ENCODE measurements at regions not wholly inside any gene's neighbourhood (a gene's known extent, or its start where the extent isn't known, plus 50 kb on each side); places are given as distances from the start of the nearest gene placed in this dataset.
"Not testable (repeated sequence)": the region's sequence is repeated elsewhere in the genome, so short reads cannot be mapped to it uniquely, and the experiment has no call there.

- Histone ChIP-seq H3K9ac (no peak overlapping the region), H3K4me2 (no peak overlapping the region), H3K27me3 (peaks cover 27 to 63% (median 57%) of the 10 kb centered on the region in 11 experiments; a peak in 21 of 22 replicates), H3K4me1 (no peaks in the 10 kb centered on the region), H4K20me1 (no peaks in the 10 kb centered on the region), H3K9me3 (replicated peaks in 1 of 11) (peaks cover 0 to 15% (median 10%) of the 10 kb centered on the region in 11 experiments; a peak in 16 of 22 replicates), H3K27ac (no peak overlapping the region), H3K36me3 (no peaks in the 10 kb centered on the region), H3K4me3 (no peak overlapping the region)
- TF ChIP-seq Cebpa-rat (IDR thresholded peaks at IDR 0.05), result no peak
Observed at GRCh38 chrX:106467422-106467821, 144.4 kb upstream of the RADX start.

GRCh38 chrX:106467943-106468342 lies 143.8 kb upstream of the RADX start:
- H3K27ac ChIP-seq, result no peak overlapping the region
- no peak overlapping the region for H3K4me3 ChIP-seq
- peaks cover 0 to 15% (median 10%) of the 10 kb centered on the region in 11 experiments; a peak in 16 of 22 replicates for H3K9me3 ChIP-seq (replicated peaks in 1 of 11)
- no peak for TF ChIP-seq Cebpa-rat (IDR thresholded peaks at IDR 0.05)
- peaks cover 22 to 58% (median 52%) of the 10 kb centered on the region in 11 experiments; a peak in 21 of 22 replicates for H3K27me3 ChIP-seq
- H4K20me1 ChIP-seq, result no peaks in the 10 kb centered on the region
- no peak overlapping the region for H3K4me2 ChIP-seq
- no peak overlapping the region for H3K9ac ChIP-seq
- no peaks in the 10 kb centered on the region for H3K36me3 ChIP-seq
- no peaks in the 10 kb centered on the region for H3K4me1 ChIP-seq

GRCh38 chrX:106468433-106468832 lies 143.3 kb upstream of the RADX start:
- Histone ChIP-seq H3K4me2 (no peak overlapping the region), H3K9ac (no peak overlapping the region), H3K36me3 (no peaks in the 10 kb centered on the region), H3K4me3 (no peak overlapping the region), H3K9me3 (replicated peaks in 1 of 11) (peaks cover 0 to 15% (median 10%) of the 10 kb centered on the region in 11 experiments; a peak in 16 of 22 replicates), H3K27me3 (peaks cover 22 to 53% (median 49%) of the 10 kb centered on the region in 11 experiments; a peak in 21 of 22 replicates), H3K27ac (no peak overlapping the region), H3K4me1 (no peaks in the 10 kb centered on the region), H4K20me1 (no peaks in the 10 kb centered on the region)
- no peak for TF ChIP-seq Cebpa-rat (IDR thresholded peaks at IDR 0.05)

- no peak for TF ChIP-seq Cebpa-rat (IDR thresholded peaks at IDR 0.05)
- H3K9me3 ChIP-seq (replicated peaks in 1 of 11), result 0 out of 22 replicates have a peak, but pooled peaks cover 0 to 6% (median 0%) of the 10 kb centered on the region in 11 experiments
- H3K4me3 ChIP-seq, result no peak overlapping the region
- 0 out of 20 replicates have a peak, but pooled peaks cover 0 to 8% (median 0%) of the 10 kb centered on the region in 10 experiments for H3K4me1 ChIP-seq
- no peaks in the 10 kb centered on the region; a peak in 1 of 22 replicates for H4K20me1 ChIP-seq
- H3K27me3 ChIP-seq, result peaks cover 48 to 91% (median 75%) of the 10 kb centered on the region in 11 experiments
- H3K27ac ChIP-seq, result no peak overlapping the region
- H3K36me3 ChIP-seq, result no peaks in the 10 kb centered on the region
- no peak overlapping the region for H3K4me2 ChIP-seq
- H3K9ac ChIP-seq, result no peak overlapping the region
Observed at GRCh38 chrX:106479920-106480319, 131.9 kb upstream of the RADX start.

- Histone ChIP-seq H3K36me3 (no peaks in the 10 kb centered on the region), H3K9ac (no peak overlapping the region), H3K4me3 (no peak overlapping the region), H4K20me1 (no peaks in the 10 kb centered on the region; a peak in 1 of 22 replicates), H3K4me1 (0 out of 20 replicates have a peak, but pooled peaks cover 0 to 8% (median 0%) of the 10 kb centered on the region in 10 experiments), H3K27ac (no peak overlapping the region), H3K4me2 (no peak overlapping the region), H3K9me3 (replicated peaks in 1 of 11) (no peaks in the 10 kb centered on the region), H3K27me3 (peaks cover 37 to 92% (median 74%) of the 10 kb centered on the region in 11 experiments)
- no peak for TF ChIP-seq Cebpa-rat (IDR thresholded peaks at IDR 0.05)
Observed at GRCh38 chrX:106481341-106481740, 130.4 kb upstream of the RADX start.

- peak overlapping the region in 1 of 11 experiments; percentile 17; a peak in 1 of 22 replicates for H3K4me2 ChIP-seq
Observed at GRCh38 chrX:106484233-106484632, 127.5 kb upstream of the RADX start.

GRCh38 chrX:106493210-106493816 lies 118.5 kb upstream of the RADX start:
- H3K4me2 ChIP-seq, H3K27ac ChIP-seq, H3K4me1 ChIP-seq, H3K9ac ChIP-seq, H3K36me3 ChIP-seq, H3K4me3 ChIP-seq, H4K20me1 ChIP-seq: not testable (repeated sequence)
- H3K9me3 ChIP-seq (replicated peaks in 1 of 11), result peaks cover 7 to 14% (median 8%) of the 10 kb centered on the region in 11 experiments
- H3K27me3 ChIP-seq, result peaks cover 47 to 90% (median 78%) of the 10 kb centered on the region in 11 experiments; a peak in 21 of 22 replicates

More at GRCh38 chrX:106484233-106484632, 127.5 kb upstream of the RADX start:
- TF ChIP-seq Cebpa-rat (IDR thresholded peaks at IDR 0.05), result no peak
- Histone ChIP-seq H3K9ac (no peak overlapping the region), H3K4me1 (0 out of 20 replicates have a peak, but pooled peaks cover 0 to 8% (median 0%) of the 10 kb centered on the region in 10 experiments), H3K27ac (no peak overlapping the region), H3K27me3 (peaks cover 15 to 84% (median 63%) of the 10 kb centered on the region in 11 experiments), H3K36me3 (no peaks in the 10 kb centered on the region), H3K9me3 (replicated peaks in 1 of 11) (0 out of 22 replicates have a peak, but pooled peaks cover 0 to 7% (median 0%) of the 10 kb centered on the region in 11 experiments), H3K4me3 (no peak overlapping the region), H4K20me1 (no peaks in the 10 kb centered on the region; a peak in 1 of 22 replicates)

- no peaks in the 10 kb centered on the region for H4K20me1 ChIP-seq
- H3K27ac ChIP-seq, result no peak overlapping the region
- H3K27me3 ChIP-seq, result peaks cover 54 to 97% (median 85%) of the 10 kb centered on the region in 11 experiments
- peaks cover 0 to 16% (median 10%) of the 10 kb centered on the region in 11 experiments; a peak in 12 of 22 replicates for H3K9me3 ChIP-seq (replicated peaks in 1 of 11)
- H3K4me3 ChIP-seq, result no peak overlapping the region
- TF ChIP-seq Cebpa-rat (IDR thresholded peaks at IDR 0.05), result no peak
- H3K9ac ChIP-seq, result no peak overlapping the region
- H3K36me3 ChIP-seq, result no peaks in the 10 kb centered on the region
- H3K4me2 ChIP-seq, result no peak overlapping the region
- no peaks in the 10 kb centered on the region for H3K4me1 ChIP-seq
Observed at GRCh38 chrX:106499473-106499872, 112.3 kb upstream of the RADX start.

- TF ChIP-seq Cebpa-rat (IDR thresholded peaks at IDR 0.05), result no peak
- Histone ChIP-seq H3K4me2 (no peak overlapping the region), H3K27ac (no peak overlapping the region), H3K27me3 (peaks cover 62 to 96% (median 91%) of the 10 kb centered on the region in 11 experiments), H3K4me3 (no peak overlapping the region), H3K9ac (no peak overlapping the region), H3K4me1 (peaks cover 0 to 20% (median 0%) of the 10 kb centered on the region in 10 experiments; a peak in 3 of 20 replicates), H4K20me1 (no peaks in the 10 kb centered on the region; a peak in 1 of 22 replicates), H3K36me3 (no peaks in the 10 kb centered on the region), H3K9me3 (replicated peaks in 1 of 11) (peaks cover 0 to 4% (median 0%) of the 10 kb centered on the region in 11 experiments; a peak in 2 of 22 replicates)
Observed at GRCh38 chrX:106510713-106511403, 100.9 kb upstream of the RADX start.
